ENCODE measurements at regions not wholly inside any gene's neighbourhood (a gene's known extent, or its start where the extent isn't known, plus 50 kb on each side); places are given as distances from the start of the nearest gene placed in this dataset.

- Histone ChIP-seq H3K9me3 (ENCODE audit: control insufficient read depth, insufficient read depth, low read length) (no peaks in the 10 kb centered on the region), H3K4me3 (ENCODE audit: low read depth, low read length) (no peak overlapping the region), H3K27me3 (ENCODE audit: control insufficient read depth, insufficient read depth, low read length) (no peaks in the 10 kb centered on the region), H3K27ac (ENCODE audit: low read depth, low read length) (no peak overlapping the region)
- TF ChIP-seq CTCF (IDR thresholded peaks at IDR 0.05; ENCODE audit: low read depth, low read length), result no peak
- POLR2A ChIA-PET, result no interaction called here
- CTCF ChIA-PET, result no interaction called here
- no peak for DNase-seq (ENCODE audit: low read depth, low spot score)
These were observed 358.2 kb downstream of the HTR1B start for GRCh38 chr6:77105091-77105490.

- no peaks in the 10 kb centered on the region for H3K27me3 ChIP-seq (ENCODE audit: control insufficient read depth, insufficient read depth, low read length)
- H3K4me3 ChIP-seq (ENCODE audit: low read depth, low read length), result no peak overlapping the region
- ChIA-PET POLR2A (no interaction called here), CTCF (no interaction called here)
- no peak for TF ChIP-seq CTCF (IDR thresholded peaks at IDR 0.05; ENCODE audit: low read depth, low read length)
- no peak for DNase-seq (ENCODE audit: low read depth, low spot score)
- no peaks in the 10 kb centered on the region; the same call in 1 of the 2 replicates for H3K9me3 ChIP-seq (ENCODE audit: control insufficient read depth, insufficient read depth, low read length)
- H3K27ac ChIP-seq (ENCODE audit: low read depth, low read length), result no peak overlapping the region
These were observed 365.4 kb downstream of the HTR1B start for GRCh38 chr6:77097940-77098339.

- POLR2A ChIA-PET, result no interaction called here
These were observed 367.2 kb downstream of the HTR1B start for GRCh38 chr6:77095936-77096627.

GRCh38 chr6:77094821-77095220 is 368.5 kb downstream of the HTR1B start:
- no peak for DNase-seq (ENCODE audit: low read depth, low spot score)
- CTCF ChIA-PET, result no interaction called here
- POLR2A ChIA-PET, result no interaction called here

More at GRCh38 chr6:77095936-77096627, 367.2 kb downstream of the HTR1B start:
- Histone ChIP-seq H3K9me3 (ENCODE audit: control insufficient read depth, insufficient read depth, low read length) (no peaks in the 10 kb centered on the region; the same call in 1 of the 2 replicates), H3K27ac (ENCODE audit: low read depth, low read length) (no peak overlapping the region), H3K4me3 (ENCODE audit: low read depth, low read length) (no peak overlapping the region), H3K27me3 (ENCODE audit: control insufficient read depth, insufficient read depth, low read length) (no peaks in the 10 kb centered on the region)
- CTCF ChIA-PET, result no interaction called here
- no peak for DNase-seq (ENCODE audit: low read depth, low spot score)
- no peak for TF ChIP-seq CTCF (IDR thresholded peaks at IDR 0.05; ENCODE audit: low read depth, low read length)

More at GRCh38 chr6:77094821-77095220, 368.5 kb downstream of the HTR1B start:
- no peak for TF ChIP-seq CTCF (IDR thresholded peaks at IDR 0.05; ENCODE audit: low read depth, low read length)
- H3K9me3 ChIP-seq (ENCODE audit: control insufficient read depth, insufficient read depth, low read length), result no peaks in the 10 kb centered on the region; the same call in 1 of the 2 replicates
- H3K4me3 ChIP-seq (ENCODE audit: low read depth, low read length), result no peak overlapping the region
- H3K27me3 ChIP-seq (ENCODE audit: control insufficient read depth, insufficient read depth, low read length), result no peaks in the 10 kb centered on the region
- H3K27ac ChIP-seq (ENCODE audit: low read depth, low read length), result no peak overlapping the region
